ENCODE measurements at regions not wholly inside any gene's neighbourhood (a gene's known extent, or its start where the extent isn't known, plus 50 kb on each side); places are given as distances from the start of the nearest gene placed in this dataset.

- DNase-seq (ENCODE audit: low read depth in 2 of 2): no peak
Observed at GRCh38 chr15:96274698-96275097, 55.8 kb upstream of the NR2F2 start.

DNA sequence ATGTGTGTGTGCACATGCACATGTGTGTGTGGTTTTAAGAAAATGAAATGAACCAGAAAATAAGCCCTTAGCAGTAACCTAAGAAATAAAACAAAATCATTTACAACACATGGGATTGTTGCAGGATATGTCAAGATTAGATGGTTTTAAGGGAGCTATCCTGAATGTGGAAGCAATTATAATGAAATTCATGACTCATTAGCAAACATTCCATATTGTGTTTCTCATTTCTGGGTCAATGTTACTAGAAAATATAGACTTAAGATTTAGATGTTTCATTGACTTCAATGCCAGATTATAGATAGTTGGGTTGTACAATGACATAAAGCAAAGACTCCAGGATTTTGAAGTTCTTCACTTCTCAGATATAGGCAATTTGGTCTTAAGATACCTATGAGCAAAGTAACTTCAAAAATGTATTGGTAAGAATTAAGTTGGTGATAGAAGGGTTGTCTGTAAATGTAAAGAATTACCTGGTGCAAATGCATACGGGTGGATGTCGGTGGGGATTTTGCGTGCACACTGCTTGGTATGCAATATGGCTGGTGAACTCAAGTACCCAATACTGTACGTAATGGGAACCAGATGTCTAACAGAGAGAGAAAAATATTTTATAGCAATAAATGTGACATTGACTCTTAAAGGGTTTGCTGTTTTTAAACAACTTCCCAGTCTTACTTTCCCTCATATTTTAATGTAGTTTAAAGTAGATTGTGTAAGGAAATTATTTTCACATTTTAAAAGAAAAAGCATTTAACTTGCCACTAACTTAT is 53.9 kb upstream of the NR2F2 start:
- no peak for DNase-seq (ENCODE audit: low read depth in 2 of 2)

Measured in activated CD4-positive, alpha-beta T cell treated with anti-CD3 and anti-CD28 coated beads for 24 hours (primary cell).